CD14-positive monocyte (primary cell): ENCODE measurements at regions not wholly inside any gene's neighbourhood (a gene's known extent, or its start where the extent isn't known, plus 50 kb on each side); places are given as distances from the start of the nearest gene placed in this dataset.

ENCODE experiments used
- DNase-seq, 3 donors: peaks; one replicate each; pipeline ENCODE4 v3.0.0-alpha.2; 2011 to 2022
- H2AFZ ChIP-seq: 2 replicates; pipeline ENCODE4 v1.6.0; 2012; ENCODE audit warnings: mild to moderate bottlenecking, low read depth, low read length, inconsistent platforms; ENCODE audit not compliant: insufficient read depth, poor library complexity, severe bottlenecking
- H3K27ac ChIP-seq, 2 donors: 1 replicate in 1 of 2; 2 replicates in 1 of 2; pipeline ENCODE4 v1.5.1; 2012 to 2013; ENCODE audit warnings: low read length in 2 of 2, control low read depth in 1 of 2, inconsistent platforms in 1 of 2, low read depth in 1 of 2, mild to moderate bottlenecking in 1 of 2
- H3K27me3 ChIP-seq, 2 donors: one replicate each; pipeline versions ENCODE4 v1.6.0 to v1.6.1; 2011 to 2013; ENCODE audit warnings: low read length in 2 of 2; ENCODE audit not compliant: control insufficient read depth in 2 of 2, insufficient read depth in 2 of 2
- H3K36me3 ChIP-seq, 2 donors: replicated peaks in 1 of 2; 1 replicate in 1 of 2; 2 replicates in 1 of 2; pipeline versions ENCODE4 v1.5.1 to v1.6.1; 2012 to 2013; ENCODE audit warnings: low read length in 2 of 2, control low read depth in 1 of 2, inconsistent platforms in 1 of 2, mild to moderate bottlenecking in 1 of 2; ENCODE audit not compliant: insufficient read depth in 2 of 2, control insufficient read depth in 1 of 2
- H3K4me1 ChIP-seq, 2 donors: 1 replicate in 1 of 2; 2 replicates in 1 of 2; pipeline versions ENCODE4 v1.5.1 to v1.6.1; 2012 to 2013; ENCODE audit warnings: low read length in 2 of 2, control low read depth in 1 of 2, inconsistent platforms in 1 of 2, mild to moderate bottlenecking in 1 of 2, moderate library complexity in 1 of 2; ENCODE audit not compliant: insufficient read depth in 2 of 2, control insufficient read depth in 1 of 2
- H3K4me2 ChIP-seq: replicated peaks from 2 replicates; pipeline ENCODE3; 2012; ENCODE audit warnings: low read length, moderate library complexity, mild to moderate bottlenecking; ENCODE audit not compliant: poor library complexity, severe bottlenecking; ENCODE audit errors: extremely low read depth
- H3K4me3 ChIP-seq, 3 experiments: fragments of 200-600 bp in 1 of 3; sonication (generic) in 1 of 3; replicated peaks in 1 of 3; 1 replicate in 2 of 3; 2 replicates in 1 of 3; pipeline ENCODE4 v1.5.1; 2011 to 2013; ENCODE audit warnings: low read length in 3 of 3, mild to moderate bottlenecking in 3 of 3, control low read depth in 2 of 3, low read depth in 2 of 3, inconsistent platforms in 1 of 3, moderate library complexity in 1 of 3
- H3K79me2 ChIP-seq: 2 replicates; pipeline ENCODE4 v1.6.0; 2012; ENCODE audit warnings: mild to moderate bottlenecking, control low read depth, inconsistent platforms, low read length, moderate library complexity; ENCODE audit not compliant: insufficient read depth
- H3K9ac ChIP-seq: 2 replicates; pipeline ENCODE4 v1.6.0; 2017; ENCODE audit warnings: low read length, mild to moderate bottlenecking; ENCODE audit not compliant: insufficient read depth, poor library complexity, severe bottlenecking
- H3K9me3 ChIP-seq, 2 donors: replicated peaks in 1 of 2; 1 replicate in 1 of 2; 2 replicates in 1 of 2; pipeline versions ENCODE4 v1.5.1 to v1.6.1; 2012 to 2013; ENCODE audit warnings: low read length in 2 of 2, control low read depth in 1 of 2; ENCODE audit not compliant: control insufficient read depth in 1 of 2, insufficient read depth in 1 of 2
- H4K20me1 ChIP-seq: 2 replicates; pipeline ENCODE4 v1.6.0; 2012; ENCODE audit warnings: mild to moderate bottlenecking, low read length, control low read depth, moderate library complexity; ENCODE audit not compliant: insufficient read depth
- H3K27ac Mint-ChIP-seq, 7 donors: one replicate each; pipeline ENCODE4 v1.8.0; 2020; ENCODE audit warnings: mild to moderate bottlenecking in 7 of 7, mixed read lengths in 7 of 7, moderate library complexity in 6 of 7, inconsistent platforms in 2 of 7
- H3K27me3 Mint-ChIP-seq, 3 donors: one replicate each; pipeline ENCODE4 v1.8.0; 2021 to 2022; ENCODE audit warnings: low read depth in 3 of 3, mild to moderate bottlenecking in 3 of 3, mixed read lengths in 3 of 3, moderate library complexity in 3 of 3, inconsistent platforms in 1 of 3
- H3K36me3 Mint-ChIP-seq, 2 donors: one replicate each; pipeline ENCODE4 v1.8.0; 2020; ENCODE audit warnings: mixed read lengths in 2 of 2, inconsistent platforms in 1 of 2, mild to moderate bottlenecking in 1 of 2
- H3K4me1 Mint-ChIP-seq: one replicate; pipeline ENCODE4 v1.8.0; 2020; ENCODE audit warnings: mild to moderate bottlenecking, mixed read lengths
- H3K4me3 Mint-ChIP-seq, 2 donors: one replicate each; pipeline ENCODE4 v1.8.0; 2020; ENCODE audit warnings: mild to moderate bottlenecking in 2 of 2, mixed read lengths in 2 of 2, moderate library complexity in 1 of 2
- H3K9me3 Mint-ChIP-seq, 7 donors: one replicate each; pipeline ENCODE4 v1.8.0; 2020 to 2022; ENCODE audit warnings: mixed read lengths in 7 of 7, mild to moderate bottlenecking in 6 of 7, moderate library complexity in 6 of 7, inconsistent platforms in 2 of 7
- CTCF ChIP-seq: fragments of 200-600 bp; IDR thresholded peaks from one replicate; pipeline ENCODE4 v1.8.0; 2022; ENCODE audit warnings: antibody characterized with exemption, mild to moderate bottlenecking
- WGBS: methylation state at CpG from one replicate; pipeline ENCODE4 v1.1.5; 2013; ENCODE audit warnings: missing lambda C conversion rate; ENCODE audit not compliant: insufficient coverage; 5-methylcytosine and 5-hydroxymethylcytosine counted together
- intact Hi-C, 2 donors: fragments of 100-400 bp; cut with micrococcal nuclease; formaldehyde crosslinking; loops; one replicate each; pipeline versions ENCODE4 v1.15.0 to v1.15.1; 2023

GRCh38 chr2:12971581-12972365 is 255.0 kb downstream of the TRIB2 start:
- H3K4me1 Mint-ChIP-seq: no peaks in the 10 kb centered on the region
- no peak overlapping the region for H3K4me3 Mint-ChIP-seq
- Histone ChIP-seq H3K4me2 (no peak overlapping the region), H3K36me3 (no peaks in the 10 kb centered on the region), H2AFZ (no peak overlapping the region), H3K79me2 (no peaks in the 10 kb centered on the region), H4K20me1 (no peaks in the 10 kb centered on the region), H3K9ac (no peak overlapping the region), H3K27me3 (no peaks in the 10 kb centered on the region), H3K9me3 (peaks cover 0 to 7% of the 10 kb centered on the region in 2 donors), H3K27ac (no peak overlapping the region), H3K4me1 (no peaks in the 10 kb centered on the region), H3K4me3 (no peak overlapping the region)
- no peak for DNase-seq
- no peak overlapping the region for H3K27ac Mint-ChIP-seq
- H3K36me3 Mint-ChIP-seq: no peaks in the 10 kb centered on the region
- no CpG with 5 or more reads among the region's 4 CpGs for WGBS
- peaks cover 3 to 7% (median 4%) of the 10 kb centered on the region in 3 donors for H3K27me3 Mint-ChIP-seq
- no peak for TF ChIP-seq CTCF
- intact Hi-C loops: no loop called here
- peaks cover 0 to 13% (median 5%) of the 10 kb centered on the region in 7 donors for H3K9me3 Mint-ChIP-seq

GRCh38 chr2:12978066-12978835 is 261.5 kb downstream of the TRIB2 start:
- no peak overlapping the region for H3K27ac Mint-ChIP-seq
- DNase-seq: peak in 1 of 3 donors; percentile 14
- H3K4me2 ChIP-seq: no peak overlapping the region
- H4K20me1 ChIP-seq: no peaks in the 10 kb centered on the region
- H3K27ac ChIP-seq: no peak overlapping the region
- H3K36me3 Mint-ChIP-seq: no peaks in the 10 kb centered on the region
- H3K4me1 Mint-ChIP-seq: peaks cover 10% of the 10 kb centered on the region
- H3K4me3 Mint-ChIP-seq: no peak overlapping the region
- intact Hi-C loops: no loop called here
- no peak overlapping the region for H3K4me3 ChIP-seq
- no peak overlapping the region for H2AFZ ChIP-seq
- H3K9me3 ChIP-seq: peaks cover 0 to 3% of the 10 kb centered on the region in 2 donors
- H3K27me3 Mint-ChIP-seq: peaks cover 0 to 2% (median 1%) of the 10 kb centered on the region in 3 donors
- no peaks in the 10 kb centered on the region for H3K79me2 ChIP-seq
- no CpG with 5 or more reads among the region's 4 CpGs for WGBS
- H3K9me3 Mint-ChIP-seq: peaks cover 0 to 3% (median 0%) of the 10 kb centered on the region in 7 donors
- no peaks in the 10 kb centered on the region for H3K27me3 ChIP-seq
- peaks cover 8 to 11% of the 10 kb centered on the region in 2 donors for H3K4me1 ChIP-seq
- TF ChIP-seq CTCF: no peak
- no peak overlapping the region for H3K9ac ChIP-seq
- H3K36me3 ChIP-seq: no peaks in the 10 kb centered on the region
